ENCODE measurements at regions not wholly inside any gene's neighbourhood (a gene's known extent, or its start where the extent isn't known, plus 50 kb on each side); places are given as distances from the start of the nearest gene placed in this dataset.

GRCh38 chr5:11998397-11998796, 94.2 kb upstream of the CTNND2 start:
- DNase-seq (ENCODE audit: low spot score) = no peak

- no peak for DNase-seq (ENCODE audit: low spot score)
These were observed 93.7 kb upstream of the CTNND2 start for GRCh38 chr5:11997942-11998341.

GRCh38 chr5:11992518-11992917, 88.3 kb upstream of the CTNND2 start:
- DNase-seq (ENCODE audit: low spot score) = no peak

- DNase-seq (ENCODE audit: low spot score) = no peak
These were observed 81.7 kb upstream of the CTNND2 start for GRCh38 chr5:11985993-11986392.

- no peak for DNase-seq (ENCODE audit: low spot score)
These were observed 80.0 kb upstream of the CTNND2 start for GRCh38 chr5:11984196-11984595.

- no peak for DNase-seq (ENCODE audit: low spot score)
These were observed 77.7 kb upstream of the CTNND2 start for GRCh38 chr5:11981986-11982385.

- DNase-seq (ENCODE audit: low spot score) = no peak
These were observed 73.7 kb upstream of the CTNND2 start for GRCh38 chr5:11977904-11978303.

GRCh38 chr5:11973469-11973868, 69.2 kb upstream of the CTNND2 start:
- no peak for DNase-seq (ENCODE audit: low spot score)

- no peak for DNase-seq (ENCODE audit: low spot score)
These were observed 59.0 kb upstream of the CTNND2 start for GRCh38 chr5:11963227-11963626.

- DNase-seq (ENCODE audit: low spot score) = no peak
These were observed 57.9 kb upstream of the CTNND2 start for GRCh38 chr5:11962122-11962521.

- no peak for DNase-seq (ENCODE audit: low spot score)
These were observed 54.1 kb upstream of the CTNND2 start for GRCh38 chr5:11958321-11958720.

- DNase-seq (ENCODE audit: low spot score) = no peak
These were observed 51.1 kb upstream of the CTNND2 start for GRCh38 chr5:11955331-11955730.
